ENCODE measurements at regions not wholly inside any gene's neighbourhood (a gene's known extent, or its start where the extent isn't known, plus 50 kb on each side); places are given as distances from the start of the nearest gene placed in this dataset.

DNA sequence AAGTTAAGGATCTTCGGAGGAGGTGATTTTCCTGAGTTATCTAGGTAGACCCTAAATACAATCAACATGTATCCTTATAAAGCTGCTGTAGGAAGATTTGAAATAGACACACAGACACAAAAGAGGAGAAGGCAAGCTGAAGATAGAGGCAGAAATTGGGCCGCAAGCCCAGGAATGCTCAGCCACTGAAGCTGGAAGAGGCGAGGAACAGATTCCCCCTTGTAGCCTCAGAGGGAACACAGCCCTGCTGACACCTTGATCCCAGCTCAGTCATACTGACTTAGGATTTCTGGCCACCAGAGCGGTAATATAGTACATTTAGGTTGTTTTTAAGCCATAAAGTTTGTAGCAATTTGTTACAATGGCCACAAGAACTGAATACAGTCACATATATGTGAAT is 90.9 kb downstream of the ETAA1 start:
- TF ChIP-seq, protein P1, sequence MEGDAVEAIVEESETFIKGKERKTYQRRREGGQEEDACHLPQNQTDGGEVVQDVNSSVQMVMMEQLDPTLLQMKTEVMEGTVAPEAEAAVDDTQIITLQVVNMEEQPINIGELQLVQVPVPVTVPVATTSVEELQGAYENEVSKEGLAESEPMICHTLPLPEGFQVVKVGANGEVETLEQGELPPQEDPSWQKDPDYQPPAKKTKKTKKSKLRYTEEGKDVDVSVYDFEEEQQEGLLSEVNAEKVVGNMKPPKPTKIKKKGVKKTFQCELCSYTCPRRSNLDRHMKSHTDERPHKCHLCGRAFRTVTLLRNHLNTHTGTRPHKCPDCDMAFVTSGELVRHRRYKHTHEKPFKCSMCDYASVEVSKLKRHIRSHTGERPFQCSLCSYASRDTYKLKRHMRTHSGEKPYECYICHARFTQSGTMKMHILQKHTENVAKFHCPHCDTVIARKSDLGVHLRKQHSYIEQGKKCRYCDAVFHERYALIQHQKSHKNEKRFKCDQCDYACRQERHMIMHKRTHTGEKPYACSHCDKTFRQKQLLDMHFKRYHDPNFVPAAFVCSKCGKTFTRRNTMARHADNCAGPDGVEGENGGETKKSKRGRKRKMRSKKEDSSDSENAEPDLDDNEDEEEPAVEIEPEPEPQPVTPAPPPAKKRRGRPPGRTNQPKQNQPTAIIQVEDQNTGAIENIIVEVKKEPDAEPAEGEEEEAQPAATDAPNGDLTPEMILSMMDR (IDR thresholded peaks at IDR 0.05 in 4 of 5, conservative IDR thresholded peaks at IDR 0.05 in 1 of 5) = no peak
- TF ChIP-seq POLR2A (IDR thresholded peaks at IDR 0.05) = no peak

All from gastrocnemius medialis (tissue), 4 donors.